A549 (cell line): ENCODE measurements at regions not wholly inside any gene's neighbourhood (a gene's known extent, or its start where the extent isn't known, plus 50 kb on each side); places are given as distances from the start of the nearest gene placed in this dataset.

Experiments
- ATAC-seq, 2 experiments: fragments of 200-7000 bp in 1 of 2; fragments of >200 bp in 1 of 2; cut with Nextera tagmentation in 1 of 2; cut with Tn5 transposase in 1 of 2; 3 replicates each; pipeline versions ENCODE4 v1.8.0 to v1.9.1; 2018 to 2020; ENCODE audit warnings: mild to moderate bottlenecking in 1 of 2, moderate library complexity in 1 of 2
- CTCF ChIA-PET: fragments of 300-600 bp; sonication (Branson Sonifier 250); formaldehyde crosslinking; extraction: SDS; loops from one replicate; lab custom pipeline; 2021; ENCODE audit warnings: antibody characterized with exemption, inconsistent platforms; lab: Yijun Ruan, JAX
- POLR2A ChIA-PET: fragments of 350-600 bp; formaldehyde crosslinking; extraction: SDS; loops from one replicate; lab custom pipeline; 2021; ENCODE audit warnings: antibody characterized with exemption, inconsistent platforms; lab: Yijun Ruan, JAX
- DNase-seq, 2 experiments: peaks; one replicate each; pipeline versions ENCODE4 v3.0.0 to v3.0.0-alpha.2; 2011 to 2016; ENCODE audit warnings: low read depth in 1 of 2, low spot score in 1 of 2
- FAIRE-seq: peaks from 2 replicates; lab custom pipeline; 2011; peaks lifted over from hg19 to GRCh38; lab: Jason Lieb, UNC
- H3K27ac ChIP-seq, 2 experiments: fragments of >200 bp; sonication (Bioruptor Twin); formaldehyde crosslinking; 3 replicates each; pipeline ENCODE4 v1.5.1; 2016 to 2017
- H3K4me1 ChIP-seq: fragments of >200 bp; sonication (Bioruptor Twin); formaldehyde crosslinking; 3 replicates; pipeline ENCODE4 v1.6.1; 2016
- H3K4me2 ChIP-seq: fragments of >200 bp; sonication (Bioruptor Twin); formaldehyde crosslinking; 3 replicates; pipeline ENCODE4 v1.6.1; 2016
- H3K4me3 ChIP-seq: fragments of >200 bp; sonication (Bioruptor Twin); formaldehyde crosslinking; 3 replicates; pipeline ENCODE4 v1.5.1; 2016
- H3K9me3 ChIP-seq: fragments of >200 bp; sonication (Bioruptor Twin); formaldehyde crosslinking; 3 replicates; pipeline ENCODE4 v1.6.1; 2016
- CBX2 ChIP-seq: fragments of 200-600 bp; sonication (generic); IDR thresholded peaks from 2 replicates; pipeline ENCODE4 v1.6.1; 2016; ENCODE audit warnings: low read depth, mild to moderate bottlenecking, borderline replicate concordance
- CEBPB ChIP-seq, 2 experiments: fragments of >200 bp in 1 of 2; sonication (Bioruptor Twin) in 1 of 2; formaldehyde crosslinking in 1 of 2; IDR thresholded peaks; 2 replicates each; pipeline ENCODE4 v1.6.1; 2012 to 2016
- E2F6 ChIP-seq: IDR thresholded peaks from 2 replicates; pipeline ENCODE4 v1.6.1; 2012; ENCODE audit warnings: low read depth, borderline replicate concordance
- EHF ChIP-seq: fragments of 250-450 bp; sonication (Bioruptor Pico); IDR thresholded peaks from 2 replicates; pipeline ENCODE4 v1.5.0; 2020; ENCODE audit warnings: mild to moderate bottlenecking
- EHMT2 ChIP-seq: fragments of 200-600 bp; sonication (generic); IDR thresholded peaks from 2 replicates; pipeline ENCODE4 v1.6.1; 2016; ENCODE audit warnings: antibody characterized with exemption, low read depth, mild to moderate bottlenecking, moderate library complexity
- ESRRA ChIP-seq: fragments of 150-350 bp; IDR thresholded peaks from 2 replicates; pipeline ENCODE4 v1.6.1; 2014; ENCODE audit warnings: mild to moderate bottlenecking, low read length, borderline replicate concordance
- HES2 ChIP-seq: fragments of >200 bp; sonication (Bioruptor Twin); formaldehyde crosslinking; IDR thresholded peaks from 2 replicates; pipeline ENCODE4 v1.6.1; 2016
- HEYL ChIP-seq: fragments of 250-450 bp; sonication (Bioruptor Pico); IDR thresholded peaks from 2 replicates; pipeline ENCODE4 v1.8.0; 2021; ENCODE audit warnings: mild to moderate bottlenecking, moderate library complexity
- HOXB13 ChIP-seq: fragments of 250-450 bp; sonication (Bioruptor Pico); IDR thresholded peaks from 2 replicates; pipeline ENCODE4 v1.5.0; 2020; ENCODE audit warnings: low read depth, mild to moderate bottlenecking, moderate library complexity
- HOXB5 ChIP-seq: fragments of 250-450 bp; sonication (Bioruptor Pico); IDR thresholded peaks from 2 replicates; pipeline ENCODE4 v1.5.0; 2020; ENCODE audit warnings: mild to moderate bottlenecking, moderate library complexity
- JUN ChIP-seq, 2 experiments: fragments of >200 bp; sonication (Bioruptor Twin); formaldehyde crosslinking; IDR thresholded peaks; 2 replicates in 1 of 2; 3 replicates in 1 of 2; pipeline ENCODE4 v1.6.1; 2016 to 2017
- KDM5A ChIP-seq: fragments of 200-600 bp; sonication (generic); IDR thresholded peaks from 2 replicates; pipeline ENCODE4 v1.6.1; 2016; ENCODE audit warnings: antibody characterized with exemption, mild to moderate bottlenecking
- MAFK ChIP-seq: fragments of 450-650 bp; IDR thresholded peaks from 2 replicates; pipeline ENCODE4 v1.6.1; 2014; ENCODE audit not compliant: partially characterized antibody
- PBX3 ChIP-seq: IDR thresholded peaks from 2 replicates; pipeline ENCODE4 v1.6.1; 2012
- RAD21 ChIP-seq, 2 experiments: fragments of >200 bp in 1 of 2; sonication (Bioruptor Twin) in 1 of 2; formaldehyde crosslinking in 1 of 2; IDR thresholded peaks in 1 of 2; conservative IDR thresholded peaks in 1 of 2; 2 replicates in 1 of 2; 3 replicates in 1 of 2; pipeline ENCODE4 v1.6.1; 2012 to 2018; ENCODE audit warnings: inconsistent platforms in 1 of 2
- RARB ChIP-seq: fragments of 250-450 bp; sonication (Bioruptor Pico); IDR thresholded peaks from 2 replicates; pipeline ENCODE4 v1.8.0; 2021; ENCODE audit warnings: mild to moderate bottlenecking, moderate library complexity
- SMC3 ChIP-seq: fragments of >200 bp; sonication (Bioruptor Twin); formaldehyde crosslinking; IDR thresholded peaks from 3 replicates; pipeline ENCODE4 v1.6.1; 2018; ENCODE audit warnings: inconsistent platforms
- TFCP2L1 ChIP-seq: fragments of 250-450 bp; sonication (Bioruptor Pico); IDR thresholded peaks from 2 replicates; pipeline ENCODE4 v1.5.0; 2021; ENCODE audit warnings: mild to moderate bottlenecking
- TP53 ChIP-seq: fragments of 250-450 bp; sonication (Bioruptor Pico); IDR thresholded peaks from 2 replicates; pipeline ENCODE4 v1.5.0; 2021; ENCODE audit warnings: mild to moderate bottlenecking, moderate library complexity
- ZFP36 ChIP-seq: fragments of 450-650 bp; IDR thresholded peaks from 2 replicates; pipeline ENCODE4 v1.6.1; 2014; ENCODE audit warnings: borderline replicate concordance; ENCODE audit not compliant: partially characterized antibody
- ZNF302 ChIP-seq: fragments of 250-450 bp; sonication (Bioruptor Pico); IDR thresholded peaks from 2 replicates; pipeline ENCODE4 v1.9.0; 2021; ENCODE audit warnings: inconsistent platforms, mild to moderate bottlenecking, moderate library complexity
- ZSCAN20 ChIP-seq: fragments of 250-450 bp; sonication (Bioruptor Pico); IDR thresholded peaks from 2 replicates; pipeline ENCODE4 v1.8.0; 2022; ENCODE audit warnings: mild to moderate bottlenecking, moderate library complexity
- WGBS: methylation state at CpG from one replicate; pipeline ENCODE4 v1.1.6; 2017; ENCODE audit errors: missing lambda C conversion rate; 5-methylcytosine and 5-hydroxymethylcytosine counted together

GRCh38 chr12:116358893-116359761 lies 81.6 kb upstream of the MED13L start:
- Histone ChIP-seq H3K27ac (peak overlapping the region; percentile 71 to 77), H3K9me3 (no peaks in the 10 kb centered on the region), H3K4me3 (no peak overlapping the region; the same call in 2 of the 3 replicates), H3K4me1 (peaks cover 13% of the 10 kb centered on the region), H3K4me2 (peak overlapping the region; percentile 71)
- DNase-seq (peak; percentile 95 to 97), ATAC-seq (peak; percentile 98 to 99), FAIRE-seq (peak; percentile 18)
- TF ChIP-seq KDM5A = no peak
- TF ChIP-seq SMC3 = peak; percentile 24; the same call in 1 of the 3 replicates
- TF ChIP-seq JUN (IDR thresholded peaks at IDR 0.05) = no peak
- no peak for TF ChIP-seq TP53 (CRISPR knock-in tag)
- TF ChIP-seq ESRRA = peak; percentile 81
- peak in 1 of 2 experiments; percentile 30; a peak in 3 of 5 replicates for TF ChIP-seq RAD21 (conservative IDR thresholded peaks at IDR 0.05 in 1 of 2, IDR thresholded peaks at IDR 0.05 in 1 of 2)
- CTCF ChIA-PET = interaction anchor here (0.7 to 1.5 kb wide), 2 partner anchors 83 to 320 kb away, joined by 3 to 5 read pairs; no protein-coding TSS in a partner anchor
- POLR2A ChIA-PET = interaction anchor here (0.6 to 1.1 kb wide), 3 partner anchors 10 to 66 kb away, joined by 3 to 5 read pairs (median 4); no protein-coding TSS in a partner anchor
- 7% methylated on average over 10 of the region's 10 CpGs for WGBS

- CTCF ChIA-PET = interaction anchor here (1.5 to 2.4 kb wide), 2 partner anchors 16 to 84 kb away, joined by 5 to 8 read pairs; no protein-coding TSS in a partner anchor
- FAIRE-seq = no peak
Observed at GRCh38 chr12:116360579-116361413, 83.3 kb upstream of the MED13L start.

GRCh38 chr12:116361414-116362223 lies 84.1 kb upstream of the MED13L start:
- POLR2A ChIA-PET = no interaction called here
- Histone ChIP-seq H3K4me2 (no peak overlapping the region), H3K9me3 (no peaks in the 10 kb centered on the region), H3K4me3 (no peak overlapping the region), H3K27ac (peak overlapping the region in 1 of 2 experiments; percentile 77; a peak in 3 of 6 replicates), H3K4me1 (peaks cover 36% of the 10 kb centered on the region)
- FAIRE-seq (no peak), ATAC-seq (no peak), DNase-seq (no peak)
- 93% methylated on average over 19 of the region's 19 CpGs for WGBS
- CTCF ChIA-PET = interaction anchor here (2.4 kb wide), 1 partner anchor 15 kb away, joined by 8 read pairs; no protein-coding TSS in a partner anchor
- TF ChIP-seq EHMT2 (no peak), ZFP36 (no peak), E2F6 (no peak), KDM5A (no peak), MAFK (no peak), RARB (CRISPR knock-in tag) (no peak), ZSCAN20 (no peak), HOXB5 (no peak), HOXB13 (CRISPR knock-in tag) (no peak), CEBPB (IDR thresholded peaks at IDR 0.05) (no peak), ZNF302 (no peak), SMC3 (no peak), CBX2 (no peak), EHF (CRISPR knock-in tag) (no peak), HEYL (CRISPR knock-in tag) (no peak)
- TF ChIP-seq, all 56 proteins: peak for 0

More at GRCh38 chr12:116360579-116361413, 83.3 kb upstream of the MED13L start:
- 81% methylated on average over 6 of the region's 6 CpGs for WGBS
- H3K4me3 ChIP-seq = no peak overlapping the region
- H3K4me1 ChIP-seq = peaks cover 28% of the 10 kb centered on the region
- no peaks in the 10 kb centered on the region for H3K9me3 ChIP-seq
- POLR2A ChIA-PET = no interaction called here
- ATAC-seq (no peak), DNase-seq (no peak)
- no peak for TF ChIP-seq HES2
- TF ChIP-seq TFCP2L1 (CRISPR knock-in tag) = no peak
- TF ChIP-seq PBX3 = no peak
- H3K4me2 ChIP-seq = no peak overlapping the region
- peak overlapping the region in 1 of 2 experiments; percentile 77; a peak in 3 of 6 replicates for H3K27ac ChIP-seq
